PC-3 (cell line): ENCODE measurements at regions not wholly inside any gene's neighbourhood (a gene's known extent, or its start where the extent isn't known, plus 50 kb on each side); places are given as distances from the start of the nearest gene placed in this dataset.

Source experiments
- ATAC-seq: fragments of 200-7000 bp; cut with Tn5 transposase; 2 replicates; pipeline ENCODE4 v1.9.1; 2020; ENCODE audit warnings: mild to moderate bottlenecking, moderate library complexity
- BruUV-seq: library from RNA; stranded (reverse); fragments of 400-500 nt; replicated peaks from 2 replicates; lab custom pipeline; 2021; lab: Mats Ljungman, UMichigan
- CTCF ChIA-PET: fragments of 300-600 bp; sonication (Branson Sonifier 250); formaldehyde crosslinking; loops from one replicate; lab custom pipeline; 2022; ENCODE audit warnings: antibody characterized with exemption; lab: Charles Lee
- POLR2A ChIA-PET: fragments of 300-600 bp; sonication (Branson Sonifier 250); formaldehyde crosslinking; loops from one replicate; lab custom pipeline; 2022; ENCODE audit warnings: antibody characterized with exemption; ENCODE audit not compliant: unreplicated experiment; lab: Charles Lee
- DNase-seq: peaks from one replicate; pipeline ENCODE4 v3.0.0-alpha.2; 2015
- H2AFZ ChIP-seq: fragments of 300-600 bp; sonication (generic); 2 replicates; pipeline ENCODE4 v1.6.0; 2016; ENCODE audit warnings: antibody characterized with exemption, low read length
- H3F3A ChIP-seq: fragments of 300-600 bp; sonication (generic); one replicate; pipeline ENCODE4 v1.6.0; 2017; ENCODE audit warnings: antibody characterized with exemption, low read length, control low read depth, mild to moderate bottlenecking; ENCODE audit not compliant: unreplicated experiment
- H3K27ac ChIP-seq: fragments of 300-600 bp; sonication (generic); 2 replicates; pipeline ENCODE4 v1.5.1; 2016; ENCODE audit warnings: mild to moderate bottlenecking, low read length
- H3K27me3 ChIP-seq: fragments of 300-600 bp; sonication (generic); 2 replicates; pipeline ENCODE4 v1.6.1; 2016; ENCODE audit warnings: low read length, mixed read lengths
- H3K36me3 ChIP-seq: fragments of 300-600 bp; sonication (generic); 2 replicates; pipeline ENCODE4 v1.6.1; 2016; ENCODE audit warnings: low read depth, mixed run types, low read length, mixed read lengths
- H3K4me1 ChIP-seq: fragments of 300-600 bp; sonication (generic); 2 replicates; pipeline ENCODE4 v1.5.1; 2016; ENCODE audit warnings: low read length; ENCODE audit not compliant: insufficient read depth
- H3K4me2 ChIP-seq: fragments of 300-600 bp; sonication (generic); 2 replicates; pipeline ENCODE4 v1.6.0; 2016; ENCODE audit warnings: low read length
- H3K4me3 ChIP-seq: fragments of 300-600 bp; sonication (generic); 2 replicates; pipeline ENCODE4 v1.5.1; 2016; ENCODE audit warnings: mild to moderate bottlenecking, low read length, mixed read lengths
- H3K79me2 ChIP-seq: fragments of 300-600 bp; sonication (generic); 2 replicates; pipeline ENCODE4 v1.6.1; 2017; ENCODE audit warnings: low read length, mixed read lengths
- H3K9ac ChIP-seq: fragments of 300-600 bp; sonication (generic); 2 replicates; pipeline ENCODE4 v1.6.0; 2016; ENCODE audit warnings: mild to moderate bottlenecking, low read length
- H3K9me2 ChIP-seq: fragments of 300-600 bp; sonication (generic); replicated peaks from 2 replicates; pipeline ENCODE4 v1.6.1; 2016; ENCODE audit warnings: mixed run types, low read length, mixed read lengths
- H3K9me3 ChIP-seq: fragments of 300-600 bp; sonication (generic); 2 replicates; pipeline ENCODE4 v1.6.1; 2016; ENCODE audit warnings: low read length, mixed read lengths
- H4K20me1 ChIP-seq: fragments of 300-600 bp; sonication (generic); 2 replicates; pipeline ENCODE4 v1.6.1; 2016; ENCODE audit warnings: low read length, mixed read lengths
- EZH2 ChIP-seq: fragments of 300-600 bp; sonication (generic); IDR thresholded peaks from one replicate; pipeline ENCODE4 v1.6.1; 2017; ENCODE audit warnings: antibody characterized with exemption, mild to moderate bottlenecking, low read length; ENCODE audit not compliant: unreplicated experiment
- EZH2phosphoT487 ChIP-seq: fragments of 300-600 bp; sonication (generic); IDR thresholded peaks from 2 replicates; pipeline ENCODE4 v1.6.1; 2018; ENCODE audit warnings: mild to moderate bottlenecking, antibody characterized with exemption, low read length, borderline replicate concordance
- intact Hi-C: fragments of 100-400 bp; cut with micrococcal nuclease; formaldehyde crosslinking; loops from 2 replicates; pipeline ENCODE4 v1.9.0; 2023
- TF ChIP-seq, protein P1 (sequence below): fragments of 300-600 bp; sonication (generic); conservative IDR thresholded peaks from 2 replicates; pipeline ENCODE4 v1.5.1; 2017; ENCODE audit warnings: antibody characterized with exemption, low read depth, mild to moderate bottlenecking, low read length

DNA sequence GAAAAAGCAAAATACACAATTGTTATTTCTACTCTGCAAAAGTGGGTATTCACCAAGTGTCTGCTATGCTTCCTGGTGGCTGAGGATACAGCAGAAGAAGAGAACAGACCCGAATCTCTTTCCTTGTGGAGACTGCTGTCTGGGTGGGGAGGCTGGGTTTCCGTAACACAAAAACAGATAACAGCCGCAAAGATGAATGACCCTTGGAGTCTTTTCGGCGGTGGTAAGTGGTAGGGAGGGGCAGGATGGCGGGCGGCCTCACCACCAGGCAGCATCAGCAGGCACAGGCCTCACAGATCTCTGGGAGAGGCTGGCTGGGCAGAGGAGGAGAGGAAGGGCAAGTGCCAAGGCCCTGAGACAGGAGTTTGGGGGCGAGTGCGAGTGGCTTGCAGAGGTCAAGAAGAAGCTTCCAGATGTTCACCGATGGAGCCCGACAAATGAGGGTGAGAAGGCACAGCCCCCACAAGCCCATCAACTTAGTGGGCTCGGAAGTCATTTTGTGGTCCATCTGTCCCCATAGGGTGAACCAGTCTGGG, 164.2 kb downstream of the RHOU start:
- Histone ChIP-seq H3K4me1 (peaks cover 14% of the 10 kb centered on the region), H3K4me2 (no peak overlapping the region), H3K36me3 (no peaks in the 10 kb centered on the region), H3K27ac (no peak overlapping the region), H3K9ac (no peak overlapping the region), H3K9me3 (no peaks in the 10 kb centered on the region), H3K27me3 (peaks cover 65% of the 10 kb centered on the region), H4K20me1 (peaks cover 7% of the 10 kb centered on the region; the same call in 1 of the 2 replicates), H3K4me3 (no peak overlapping the region), H3K9me2 (no peaks in the 10 kb centered on the region), H2AFZ (no peak overlapping the region), H3K79me2 (no peaks in the 10 kb centered on the region), H3F3A (no peaks in the 10 kb centered on the region)
- no TSS peak for BruUV-seq
- DNase-seq, result no peak
- ChIA-PET POLR2A (no interaction called here), CTCF (no interaction called here)
- intact Hi-C loops, result no loop called here
- TF ChIP-seq EZH2phosphoT487, result no peak
- TF ChIP-seq EZH2, result no peak
- TF ChIP-seq, protein P1, sequence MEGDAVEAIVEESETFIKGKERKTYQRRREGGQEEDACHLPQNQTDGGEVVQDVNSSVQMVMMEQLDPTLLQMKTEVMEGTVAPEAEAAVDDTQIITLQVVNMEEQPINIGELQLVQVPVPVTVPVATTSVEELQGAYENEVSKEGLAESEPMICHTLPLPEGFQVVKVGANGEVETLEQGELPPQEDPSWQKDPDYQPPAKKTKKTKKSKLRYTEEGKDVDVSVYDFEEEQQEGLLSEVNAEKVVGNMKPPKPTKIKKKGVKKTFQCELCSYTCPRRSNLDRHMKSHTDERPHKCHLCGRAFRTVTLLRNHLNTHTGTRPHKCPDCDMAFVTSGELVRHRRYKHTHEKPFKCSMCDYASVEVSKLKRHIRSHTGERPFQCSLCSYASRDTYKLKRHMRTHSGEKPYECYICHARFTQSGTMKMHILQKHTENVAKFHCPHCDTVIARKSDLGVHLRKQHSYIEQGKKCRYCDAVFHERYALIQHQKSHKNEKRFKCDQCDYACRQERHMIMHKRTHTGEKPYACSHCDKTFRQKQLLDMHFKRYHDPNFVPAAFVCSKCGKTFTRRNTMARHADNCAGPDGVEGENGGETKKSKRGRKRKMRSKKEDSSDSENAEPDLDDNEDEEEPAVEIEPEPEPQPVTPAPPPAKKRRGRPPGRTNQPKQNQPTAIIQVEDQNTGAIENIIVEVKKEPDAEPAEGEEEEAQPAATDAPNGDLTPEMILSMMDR, result no peak
- no peak for ATAC-seq

DNA sequence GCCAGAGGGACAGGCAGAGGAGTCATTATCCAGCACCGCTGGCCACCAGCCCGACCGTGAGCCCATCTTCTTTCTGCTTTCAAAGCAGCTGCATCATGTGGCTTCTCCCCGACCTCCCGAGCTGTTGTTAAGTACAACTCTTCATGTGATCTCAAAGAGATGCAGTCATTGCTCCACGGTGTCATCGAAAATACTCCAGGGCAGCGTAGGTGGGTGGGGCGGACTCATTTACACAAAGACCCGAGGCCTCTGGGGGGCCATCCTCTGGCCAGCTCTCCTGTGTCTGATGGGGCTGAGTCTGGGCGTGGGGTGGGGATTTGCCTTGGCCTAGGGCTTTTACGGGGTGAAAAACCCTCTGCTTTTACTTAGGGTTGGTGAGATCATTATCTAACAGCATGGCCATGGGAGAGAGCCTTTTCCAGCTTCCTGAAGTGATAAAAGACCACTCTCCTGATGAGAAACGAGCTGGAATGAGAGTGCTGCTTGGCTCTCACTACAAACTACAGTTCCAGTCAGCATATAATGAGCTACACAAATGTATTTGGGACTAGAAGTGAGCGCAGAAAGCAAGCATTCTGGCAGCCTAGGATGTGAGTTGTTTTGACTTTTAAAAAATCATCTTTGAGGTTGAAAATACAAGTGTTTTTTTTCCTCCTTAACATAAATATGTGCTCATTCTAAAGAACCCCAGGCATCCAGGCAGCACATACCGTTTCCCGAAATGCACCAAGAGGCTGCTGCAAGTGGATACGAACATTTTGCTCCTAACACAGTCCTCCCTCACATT, 165.0 kb downstream of the RHOU start:
- Histone ChIP-seq H3K27me3 (peaks cover 63% of the 10 kb centered on the region), H3K9me3 (no peaks in the 10 kb centered on the region), H3K9ac (no peak overlapping the region), H3K27ac (no peak overlapping the region), H3K4me1 (peaks cover 14% of the 10 kb centered on the region), H3K4me3 (no peak overlapping the region), H2AFZ (no peak overlapping the region), H3K79me2 (no peaks in the 10 kb centered on the region), H3K36me3 (no peaks in the 10 kb centered on the region), H3F3A (no peaks in the 10 kb centered on the region), H3K9me2 (no peaks in the 10 kb centered on the region), H4K20me1 (peaks cover 7% of the 10 kb centered on the region; the same call in 1 of the 2 replicates), H3K4me2 (no peak overlapping the region)
- POLR2A ChIA-PET, result no interaction called here
- DNase-seq (no peak), ATAC-seq (no peak)
- intact Hi-C loops, result no loop called here
- CTCF ChIA-PET, result no interaction called here
- BruUV-seq, result no TSS peak
- TF ChIP-seq, protein P1, result no peak
- TF ChIP-seq EZH2phosphoT487, result no peak
- TF ChIP-seq EZH2, result no peak

DNA sequence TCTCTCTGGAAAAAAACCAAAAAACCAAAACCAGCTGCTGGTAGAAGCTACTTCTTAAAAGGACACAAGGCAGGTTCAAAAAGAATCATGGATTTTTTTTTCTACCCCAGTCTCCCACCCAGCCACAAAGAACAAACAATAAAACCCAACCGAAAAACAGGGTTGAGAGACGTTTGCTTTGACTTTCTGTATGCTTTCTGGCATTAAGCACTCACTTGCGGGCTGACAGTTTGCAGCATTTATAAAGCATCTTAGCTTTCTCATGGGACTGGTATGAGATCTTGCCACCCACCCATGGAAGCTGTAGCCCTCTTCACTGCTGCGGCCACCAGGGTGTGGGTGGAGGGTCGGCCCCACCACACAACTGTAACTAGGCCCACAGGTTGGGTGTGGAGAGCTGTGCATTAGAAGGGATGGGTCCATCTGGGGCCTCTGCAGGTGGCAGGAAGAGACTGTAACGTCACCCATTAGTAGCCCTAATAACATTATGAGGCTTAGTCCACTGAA, 165.7 kb downstream of the RHOU start:
- peaks cover 65% of the 10 kb centered on the region for H3K27me3 ChIP-seq
- no peaks in the 10 kb centered on the region for H3K9me3 ChIP-seq
- no peaks in the 10 kb centered on the region for H3K79me2 ChIP-seq
- H3K4me1 ChIP-seq, result peaks cover 14% of the 10 kb centered on the region
- H3F3A ChIP-seq, result no peaks in the 10 kb centered on the region
- intact Hi-C loops, result no loop called here
- no peak overlapping the region for H3K4me2 ChIP-seq
- H3K27ac ChIP-seq, result no peak overlapping the region
- peaks cover 7% of the 10 kb centered on the region; the same call in 1 of the 2 replicates for H4K20me1 ChIP-seq
- DNase-seq (no peak), ATAC-seq (no peak)
- no peak overlapping the region for H2AFZ ChIP-seq
- no peaks in the 10 kb centered on the region for H3K36me3 ChIP-seq
- H3K9me2 ChIP-seq, result no peaks in the 10 kb centered on the region
- ChIA-PET POLR2A (no interaction called here), CTCF (no interaction called here)
- H3K4me3 ChIP-seq, result no peak overlapping the region
- BruUV-seq, result no TSS peak
- no peak overlapping the region for H3K9ac ChIP-seq
- TF ChIP-seq EZH2phosphoT487 (no peak), EZH2 (no peak)
- TF ChIP-seq, protein P1, result no peak
